Testis (tissue), 2 donors: ENCODE measurements at regions not wholly inside any gene's neighbourhood (a gene's known extent, or its start where the extent isn't known, plus 50 kb on each side); places are given as distances from the start of the nearest gene placed in this dataset.

Experiments used
- DNase-seq: peaks from one replicate; pipeline ENCODE4 v3.0.0-alpha.2; 2019
- H3K27ac ChIP-seq, 2 donors: fragments of 200-600 bp; sonication (generic); one replicate each; pipeline ENCODE4 v1.5.1; 2019
- H3K27me3 ChIP-seq: fragments of 200-600 bp; sonication (generic); one replicate; pipeline ENCODE4 v1.5.1; 2019
- H3K36me3 ChIP-seq: fragments of 200-600 bp; sonication (generic); one replicate; pipeline ENCODE4 v1.5.1; 2017; ENCODE audit warnings: low read depth; ENCODE audit errors: missing control alignments
- H3K4me1 ChIP-seq: fragments of 200-600 bp; sonication (generic); one replicate; pipeline ENCODE4 v1.5.1; 2019
- H3K4me3 ChIP-seq, 2 donors: fragments of 200-600 bp; sonication (generic); one replicate each; pipeline ENCODE4 v1.5.1; 2017 to 2019
- H3K9me3 ChIP-seq: fragments of 200-600 bp; sonication (generic); one replicate; pipeline ENCODE4 v1.5.1; 2017
- POLR2A ChIP-seq: fragments of 450-650 bp; IDR thresholded peaks from one replicate; pipeline ENCODE4 v1.6.1; 2017; ENCODE audit warnings: antibody characterized with exemption, mild to moderate bottlenecking, moderate library complexity
- WGBS, 2 donors: methylation state at CpG; one replicate each; pipeline ENCODE4 v1.1.5; 2018; 5-methylcytosine and 5-hydroxymethylcytosine counted together
- intact Hi-C: fragments of 100-400 bp; cut with DNase I; formaldehyde crosslinking; loops from one replicate; pipeline ENCODE4 v1.15.1; 2023; ENCODE audit warnings: low total_unique reads
- TF ChIP-seq, protein P1 (sequence below), 3 experiments: fragments of 450-650 bp in 2 of 3; fragments of 200-600 bp in 1 of 3; sonication (generic) in 1 of 3; IDR thresholded peaks; one replicate each; pipeline ENCODE4 v1.5.1; 2016 to 2019; ENCODE audit warnings: antibody characterized with exemption in 3 of 3, mild to moderate bottlenecking in 2 of 3, moderate library complexity in 1 of 3

DNA sequence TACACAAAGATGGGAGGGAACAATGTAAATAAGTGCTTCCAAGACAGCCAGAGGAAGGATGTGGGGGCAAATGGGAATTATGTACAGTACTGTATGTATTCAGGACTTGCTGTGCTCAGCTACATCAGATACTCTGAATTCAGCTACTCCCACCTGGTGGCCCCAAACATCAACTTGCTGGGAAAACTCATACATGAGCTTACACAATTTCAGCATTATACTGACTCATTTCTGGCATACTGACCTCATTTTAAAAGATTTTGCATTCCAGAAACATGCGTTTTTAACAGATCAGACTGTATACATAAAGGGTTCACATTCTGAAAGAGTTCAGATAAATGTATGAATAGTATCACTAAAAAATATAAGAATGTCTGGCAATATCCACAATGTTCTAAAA is 59.7 kb downstream of the GPX5 start:
- intact Hi-C loops: no loop called here
- H3K27me3 ChIP-seq: no peaks in the 10 kb centered on the region
- no peak for TF ChIP-seq POLR2A
- TF ChIP-seq, protein P1, sequence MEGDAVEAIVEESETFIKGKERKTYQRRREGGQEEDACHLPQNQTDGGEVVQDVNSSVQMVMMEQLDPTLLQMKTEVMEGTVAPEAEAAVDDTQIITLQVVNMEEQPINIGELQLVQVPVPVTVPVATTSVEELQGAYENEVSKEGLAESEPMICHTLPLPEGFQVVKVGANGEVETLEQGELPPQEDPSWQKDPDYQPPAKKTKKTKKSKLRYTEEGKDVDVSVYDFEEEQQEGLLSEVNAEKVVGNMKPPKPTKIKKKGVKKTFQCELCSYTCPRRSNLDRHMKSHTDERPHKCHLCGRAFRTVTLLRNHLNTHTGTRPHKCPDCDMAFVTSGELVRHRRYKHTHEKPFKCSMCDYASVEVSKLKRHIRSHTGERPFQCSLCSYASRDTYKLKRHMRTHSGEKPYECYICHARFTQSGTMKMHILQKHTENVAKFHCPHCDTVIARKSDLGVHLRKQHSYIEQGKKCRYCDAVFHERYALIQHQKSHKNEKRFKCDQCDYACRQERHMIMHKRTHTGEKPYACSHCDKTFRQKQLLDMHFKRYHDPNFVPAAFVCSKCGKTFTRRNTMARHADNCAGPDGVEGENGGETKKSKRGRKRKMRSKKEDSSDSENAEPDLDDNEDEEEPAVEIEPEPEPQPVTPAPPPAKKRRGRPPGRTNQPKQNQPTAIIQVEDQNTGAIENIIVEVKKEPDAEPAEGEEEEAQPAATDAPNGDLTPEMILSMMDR (IDR thresholded peaks at IDR 0.05): no peak
- no peaks in the 10 kb centered on the region for H3K36me3 ChIP-seq
- no peaks in the 10 kb centered on the region for H3K9me3 ChIP-seq
- no peak overlapping the region for H3K27ac ChIP-seq
- H3K4me3 ChIP-seq: peak overlapping the region in 1 of 2 donors; percentile 74
- DNase-seq: peak; percentile 59
- H3K4me1 ChIP-seq: peaks cover 11% of the 10 kb centered on the region
- WGBS, 2 donors: 45 to 65% methylated on average over 1 of the region's 1 CpG

- TF ChIP-seq, protein P1 (IDR thresholded peaks at IDR 0.05): no peak
- no peak for TF ChIP-seq POLR2A
- 39 to 51% methylated on average over 7 of the region's 7 CpGs for WGBS, 2 donors
- peak; percentile 52 for DNase-seq
- no peaks in the 10 kb centered on the region for H3K27me3 ChIP-seq
- no peaks in the 10 kb centered on the region for H3K36me3 ChIP-seq
- H3K4me1 ChIP-seq: peaks cover 7% of the 10 kb centered on the region
- intact Hi-C loops: no loop called here
- peak overlapping the region; percentile 53 to 82 for H3K27ac ChIP-seq
- H3K4me3 ChIP-seq: peak overlapping the region; percentile 39 to 74
- no peaks in the 10 kb centered on the region for H3K9me3 ChIP-seq
Measured at GRCh38 chr6:28586324-28586723, 60.6 kb downstream of the GPX5 start.

GRCh38 chr6:28586962-28587745 is 61.5 kb downstream of the GPX5 start:
- Histone ChIP-seq H3K27ac (peak overlapping the region; percentile 53 to 82), H3K27me3 (no peaks in the 10 kb centered on the region), H3K4me3 (peak overlapping the region; percentile 39 to 74), H3K36me3 (no peaks in the 10 kb centered on the region), H3K9me3 (no peaks in the 10 kb centered on the region), H3K4me1 (peaks cover 7% of the 10 kb centered on the region)
- intact Hi-C loops: no loop called here
- no peak for TF ChIP-seq POLR2A
- TF ChIP-seq, protein P1 (IDR thresholded peaks at IDR 0.05): no peak
- DNase-seq: peak; percentile 92
- WGBS, 2 donors: 1 to 2% methylated on average over 34 to 42 of the region's 42 CpGs

DNA sequence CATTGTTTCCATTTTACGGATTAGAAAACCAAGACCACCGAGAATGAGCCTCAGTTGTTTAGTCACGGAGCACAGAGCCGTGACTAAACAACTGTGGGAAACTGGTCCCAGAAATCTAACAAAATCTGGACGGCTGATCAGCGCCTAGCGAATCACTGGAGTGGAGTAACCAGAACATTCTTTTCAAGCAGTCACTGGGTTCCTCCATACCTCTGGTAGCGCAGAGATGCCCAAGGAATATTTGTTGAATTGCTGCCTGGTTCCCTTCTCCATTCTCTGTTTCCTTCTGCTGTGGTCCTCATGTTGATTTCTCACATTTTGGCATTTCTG is 62.0 kb downstream of the GPX5 start:
- H3K27me3 ChIP-seq: no peaks in the 10 kb centered on the region
- intact Hi-C loops: no loop called here

More for the DNA sequence above, 62.0 kb downstream of the GPX5 start:
- Histone ChIP-seq H3K4me3 (peak overlapping the region; percentile 39 to 74), H3K36me3 (no peaks in the 10 kb centered on the region), H3K4me1 (peaks cover 7% of the 10 kb centered on the region), H3K27ac (peak overlapping the region; percentile 53 to 82), H3K9me3 (no peaks in the 10 kb centered on the region)
- no peak for DNase-seq
- no peak for TF ChIP-seq POLR2A
- TF ChIP-seq, protein P1 (IDR thresholded peaks at IDR 0.05): no peak
- WGBS, 2 donors: 28 to 31% methylated on average over 8 of the region's 8 CpGs
